ENCODE measurements at regions not wholly inside any gene's neighbourhood (a gene's known extent, or its start where the extent isn't known, plus 50 kb on each side); places are given as distances from the start of the nearest gene placed in this dataset.

- no peak for TF ChIP-seq POLR2AphosphoS5 (IDR thresholded peaks at IDR 0.05; ENCODE audit: low read depth)
- TF ChIP-seq, protein P1, sequence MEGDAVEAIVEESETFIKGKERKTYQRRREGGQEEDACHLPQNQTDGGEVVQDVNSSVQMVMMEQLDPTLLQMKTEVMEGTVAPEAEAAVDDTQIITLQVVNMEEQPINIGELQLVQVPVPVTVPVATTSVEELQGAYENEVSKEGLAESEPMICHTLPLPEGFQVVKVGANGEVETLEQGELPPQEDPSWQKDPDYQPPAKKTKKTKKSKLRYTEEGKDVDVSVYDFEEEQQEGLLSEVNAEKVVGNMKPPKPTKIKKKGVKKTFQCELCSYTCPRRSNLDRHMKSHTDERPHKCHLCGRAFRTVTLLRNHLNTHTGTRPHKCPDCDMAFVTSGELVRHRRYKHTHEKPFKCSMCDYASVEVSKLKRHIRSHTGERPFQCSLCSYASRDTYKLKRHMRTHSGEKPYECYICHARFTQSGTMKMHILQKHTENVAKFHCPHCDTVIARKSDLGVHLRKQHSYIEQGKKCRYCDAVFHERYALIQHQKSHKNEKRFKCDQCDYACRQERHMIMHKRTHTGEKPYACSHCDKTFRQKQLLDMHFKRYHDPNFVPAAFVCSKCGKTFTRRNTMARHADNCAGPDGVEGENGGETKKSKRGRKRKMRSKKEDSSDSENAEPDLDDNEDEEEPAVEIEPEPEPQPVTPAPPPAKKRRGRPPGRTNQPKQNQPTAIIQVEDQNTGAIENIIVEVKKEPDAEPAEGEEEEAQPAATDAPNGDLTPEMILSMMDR (conservative IDR thresholded peaks at IDR 0.05; ENCODE audit: low read depth in 2 of 2): no peak
- no peak for TF ChIP-seq JUNB (IDR thresholded peaks at IDR 0.05; ENCODE audit: unreplicated experiment)
- TF ChIP-seq EZH2 (IDR thresholded peaks at IDR 0.05; ENCODE audit: low read depth, unreplicated experiment): no peak
- TF ChIP-seq, protein P2, sequence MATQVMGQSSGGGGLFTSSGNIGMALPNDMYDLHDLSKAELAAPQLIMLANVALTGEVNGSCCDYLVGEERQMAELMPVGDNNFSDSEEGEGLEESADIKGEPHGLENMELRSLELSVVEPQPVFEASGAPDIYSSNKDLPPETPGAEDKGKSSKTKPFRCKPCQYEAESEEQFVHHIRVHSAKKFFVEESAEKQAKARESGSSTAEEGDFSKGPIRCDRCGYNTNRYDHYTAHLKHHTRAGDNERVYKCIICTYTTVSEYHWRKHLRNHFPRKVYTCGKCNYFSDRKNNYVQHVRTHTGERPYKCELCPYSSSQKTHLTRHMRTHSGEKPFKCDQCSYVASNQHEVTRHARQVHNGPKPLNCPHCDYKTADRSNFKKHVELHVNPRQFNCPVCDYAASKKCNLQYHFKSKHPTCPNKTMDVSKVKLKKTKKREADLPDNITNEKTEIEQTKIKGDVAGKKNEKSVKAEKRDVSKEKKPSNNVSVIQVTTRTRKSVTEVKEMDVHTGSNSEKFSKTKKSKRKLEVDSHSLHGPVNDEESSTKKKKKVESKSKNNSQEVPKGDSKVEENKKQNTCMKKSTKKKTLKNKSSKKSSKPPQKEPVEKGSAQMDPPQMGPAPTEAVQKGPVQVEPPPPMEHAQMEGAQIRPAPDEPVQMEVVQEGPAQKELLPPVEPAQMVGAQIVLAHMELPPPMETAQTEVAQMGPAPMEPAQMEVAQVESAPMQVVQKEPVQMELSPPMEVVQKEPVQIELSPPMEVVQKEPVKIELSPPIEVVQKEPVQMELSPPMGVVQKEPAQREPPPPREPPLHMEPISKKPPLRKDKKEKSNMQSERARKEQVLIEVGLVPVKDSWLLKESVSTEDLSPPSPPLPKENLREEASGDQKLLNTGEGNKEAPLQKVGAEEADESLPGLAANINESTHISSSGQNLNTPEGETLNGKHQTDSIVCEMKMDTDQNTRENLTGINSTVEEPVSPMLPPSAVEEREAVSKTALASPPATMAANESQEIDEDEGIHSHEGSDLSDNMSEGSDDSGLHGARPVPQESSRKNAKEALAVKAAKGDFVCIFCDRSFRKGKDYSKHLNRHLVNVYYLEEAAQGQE (IDR thresholded peaks at IDR 0.05; ENCODE audit: unreplicated experiment): no peak
These were observed 103.0 kb upstream of the TGFBR2 start for GRCh38 chr3:30503446-30503845.

Data from GM23338 (cell line).